ENCODE measurements at regions not wholly inside any gene's neighbourhood (a gene's known extent, or its start where the extent isn't known, plus 50 kb on each side); places are given as distances from the start of the nearest gene placed in this dataset.

DNA sequence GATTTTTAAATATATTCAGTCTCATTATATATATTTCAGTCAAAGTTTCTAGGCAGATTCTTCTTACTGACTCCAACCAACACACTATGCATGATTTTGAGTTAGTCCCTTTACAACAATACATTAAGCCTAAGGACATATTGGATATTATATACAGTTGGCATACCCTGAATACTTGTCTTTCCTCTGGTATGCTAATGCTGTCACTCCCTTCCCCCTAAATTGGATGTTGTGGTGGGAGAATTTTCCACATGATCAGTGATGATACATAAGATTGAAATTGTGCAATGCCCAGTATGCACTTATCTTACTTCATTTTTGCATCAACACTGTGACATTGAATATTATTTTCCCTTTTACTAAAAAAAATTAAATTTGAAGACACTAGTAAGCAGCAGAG, 935.2 kb downstream of the PCDH7 start:
- TF ChIP-seq SRF (IDR thresholded peaks at IDR 0.05; ENCODE audit: low read depth) = no peak
- no peak for TF ChIP-seq SIN3A (IDR thresholded peaks at IDR 0.05; ENCODE audit: low read depth)
- no peak for TF ChIP-seq ELF1 (IDR thresholded peaks at IDR 0.05; ENCODE audit: borderline replicate concordance, low read depth)
- no peak for TF ChIP-seq POLR2A (IDR thresholded peaks at IDR 0.05; ENCODE audit: borderline replicate concordance, extremely low read depth, insufficient read depth, insufficient read length)
- H3K27ac ChIP-seq (ENCODE audit: low read depth, low read length) = no peak overlapping the region
- H3K4me1 ChIP-seq (ENCODE audit: control insufficient read depth in 1 of 2, insufficient read depth in 2 of 2, low read length in 2 of 2) = no peaks in the 10 kb centered on the region
- no peaks in the 10 kb centered on the region for H3K36me3 ChIP-seq (ENCODE audit: control insufficient read depth in 1 of 2, insufficient read depth in 2 of 2, low read length in 2 of 2)
- DNase-seq (ENCODE audit: low read depth, low spot score) = no peak
- BruUV-seq (replicated peaks) = no TSS peak
- ATAC-seq = no peak
- intact Hi-C loops (cut with micrococcal nuclease) = no loop called here
- ChIA-PET CTCF (no interaction called here), POLR2A (no interaction called here), RAD21 (ENCODE audit: low non-redundant PET in 1 of 2, low total read pairs in 2 of 2, uncharacterized antibody in 2 of 2, unreplicated experiment in 2 of 2) (no interaction called here)
- no peaks in the 10 kb centered on the region for H3K27me3 ChIP-seq (ENCODE audit: insufficient read depth, low read length)
- H3K79me2 ChIP-seq (ENCODE audit: insufficient read depth, low read length) = no peaks in the 10 kb centered on the region
- no peaks in the 10 kb centered on the region for H4K20me1 ChIP-seq (ENCODE audit: insufficient read depth)
- no peak overlapping the region for H2AFZ ChIP-seq (ENCODE audit: low read depth, low read length, poor library complexity, severe bottlenecking)
- H3K9ac ChIP-seq (ENCODE audit: low read length) = no peak overlapping the region
- no peaks in the 10 kb centered on the region for H3K9me3 ChIP-seq (ENCODE audit: control insufficient read depth in 1 of 2, insufficient read depth in 1 of 2, low read depth in 1 of 2, low read length in 2 of 2)
- no peak overlapping the region for H3K4me2 ChIP-seq (ENCODE audit: low read length)
- no peaks in the 10 kb centered on the region for H3K9me2 ChIP-seq (ENCODE audit: insufficient read depth)
- no peak overlapping the region for H3K4me3 ChIP-seq (replicated peaks in 1 of 2; ENCODE audit: low read depth in 1 of 2, low read length in 2 of 2)

DNA sequence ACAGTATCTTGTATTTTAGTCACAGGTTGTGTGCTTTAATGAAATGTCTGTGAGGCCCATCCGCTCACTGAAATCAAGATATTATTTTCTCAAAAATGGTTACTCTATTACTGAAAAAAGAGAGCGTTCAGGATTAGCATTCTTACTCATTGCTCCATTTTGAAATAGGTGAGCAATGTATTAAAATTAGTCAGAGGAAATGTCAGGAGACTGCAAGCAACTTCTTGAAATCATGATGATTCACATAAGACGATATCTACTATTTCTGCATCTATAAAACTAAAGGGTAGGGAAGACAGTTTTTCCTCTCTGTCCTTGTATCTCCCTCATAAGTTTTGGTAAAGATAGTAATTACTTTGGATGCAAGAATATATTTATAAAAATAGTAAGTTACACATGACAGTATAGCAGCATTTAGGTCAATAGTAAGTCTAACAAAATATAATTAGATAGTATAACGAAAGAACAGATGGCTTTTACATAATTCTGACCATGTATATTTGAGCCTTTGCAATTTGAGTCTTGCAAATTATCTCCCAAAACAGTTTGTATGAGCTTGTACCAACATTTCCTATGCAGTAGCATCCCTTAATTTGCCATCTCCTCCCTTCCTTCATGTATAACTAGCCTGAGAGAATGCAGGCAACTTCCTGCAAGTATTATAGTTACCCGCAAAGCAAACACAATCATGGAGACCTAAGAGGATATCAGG, 937.8 kb downstream of the PCDH7 start:
- Histone ChIP-seq H3K9me2 (ENCODE audit: insufficient read depth) (no peaks in the 10 kb centered on the region), H4K20me1 (ENCODE audit: insufficient read depth) (no peaks in the 10 kb centered on the region), H3K36me3 (ENCODE audit: control insufficient read depth in 1 of 2, insufficient read depth in 2 of 2, low read length in 2 of 2) (no peaks in the 10 kb centered on the region), H3K4me2 (ENCODE audit: low read length) (no peak overlapping the region), H3K27ac (ENCODE audit: low read depth, low read length) (no peak overlapping the region), H3K79me2 (ENCODE audit: insufficient read depth, low read length) (no peaks in the 10 kb centered on the region), H3K9me3 (ENCODE audit: control insufficient read depth in 1 of 2, insufficient read depth in 1 of 2, low read depth in 1 of 2, low read length in 2 of 2) (no peaks in the 10 kb centered on the region), H2AFZ (ENCODE audit: low read depth, low read length, poor library complexity, severe bottlenecking) (peak overlapping the region; percentile 60), H3K9ac (ENCODE audit: low read length) (no peak overlapping the region), H3K27me3 (ENCODE audit: insufficient read depth, low read length) (no peaks in the 10 kb centered on the region), H3K4me1 (ENCODE audit: control insufficient read depth in 1 of 2, insufficient read depth in 2 of 2, low read length in 2 of 2) (no peaks in the 10 kb centered on the region), H3K4me3 (replicated peaks in 1 of 2; ENCODE audit: low read depth in 1 of 2, low read length in 2 of 2) (no peak overlapping the region)
- DNase-seq (ENCODE audit: low read depth, low spot score) (no peak), ATAC-seq (no peak)
- intact Hi-C loops (cut with micrococcal nuclease) = no loop called here
- CTCF ChIA-PET = no interaction called here
- BruUV-seq (replicated peaks) = no TSS peak
- POLR2A ChIA-PET = no interaction called here
- RAD21 ChIA-PET (ENCODE audit: low non-redundant PET in 1 of 2, low total read pairs in 2 of 2, uncharacterized antibody in 2 of 2, unreplicated experiment in 2 of 2) = no interaction called here
- TF ChIP-seq SRF (IDR thresholded peaks at IDR 0.05; ENCODE audit: low read depth) = no peak
- TF ChIP-seq POLR2AphosphoS5 (IDR thresholded peaks at IDR 0.05; ENCODE audit: low read depth, low read length) = no peak
- TF ChIP-seq, protein P1, sequence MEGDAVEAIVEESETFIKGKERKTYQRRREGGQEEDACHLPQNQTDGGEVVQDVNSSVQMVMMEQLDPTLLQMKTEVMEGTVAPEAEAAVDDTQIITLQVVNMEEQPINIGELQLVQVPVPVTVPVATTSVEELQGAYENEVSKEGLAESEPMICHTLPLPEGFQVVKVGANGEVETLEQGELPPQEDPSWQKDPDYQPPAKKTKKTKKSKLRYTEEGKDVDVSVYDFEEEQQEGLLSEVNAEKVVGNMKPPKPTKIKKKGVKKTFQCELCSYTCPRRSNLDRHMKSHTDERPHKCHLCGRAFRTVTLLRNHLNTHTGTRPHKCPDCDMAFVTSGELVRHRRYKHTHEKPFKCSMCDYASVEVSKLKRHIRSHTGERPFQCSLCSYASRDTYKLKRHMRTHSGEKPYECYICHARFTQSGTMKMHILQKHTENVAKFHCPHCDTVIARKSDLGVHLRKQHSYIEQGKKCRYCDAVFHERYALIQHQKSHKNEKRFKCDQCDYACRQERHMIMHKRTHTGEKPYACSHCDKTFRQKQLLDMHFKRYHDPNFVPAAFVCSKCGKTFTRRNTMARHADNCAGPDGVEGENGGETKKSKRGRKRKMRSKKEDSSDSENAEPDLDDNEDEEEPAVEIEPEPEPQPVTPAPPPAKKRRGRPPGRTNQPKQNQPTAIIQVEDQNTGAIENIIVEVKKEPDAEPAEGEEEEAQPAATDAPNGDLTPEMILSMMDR (IDR thresholded peaks at IDR 0.05 in 2 of 3, conservative IDR thresholded peaks at IDR 0.05 in 1 of 3; ENCODE audit: borderline replicate concordance in 1 of 3, insufficient read depth in 1 of 3, low read depth in 2 of 3, low read length in 2 of 3) = no peak
- TF ChIP-seq ZFX (IDR thresholded peaks at IDR 0.05) = no peak
- TF ChIP-seq CEBPB (IDR thresholded peaks at IDR 0.05; ENCODE audit: low read depth) = no peak
- TF ChIP-seq EGR1 (IDR thresholded peaks at IDR 0.05; ENCODE audit: low read depth) = no peak
- TF ChIP-seq, protein P2, sequence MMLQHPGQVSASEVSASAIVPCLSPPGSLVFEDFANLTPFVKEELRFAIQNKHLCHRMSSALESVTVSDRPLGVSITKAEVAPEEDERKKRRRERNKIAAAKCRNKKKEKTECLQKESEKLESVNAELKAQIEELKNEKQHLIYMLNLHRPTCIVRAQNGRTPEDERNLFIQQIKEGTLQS (IDR thresholded peaks at IDR 0.05) = no peak
- no peak for TF ChIP-seq CBX3 (IDR thresholded peaks at IDR 0.05; ENCODE audit: low read depth)
- no peak for TF ChIP-seq EZH2phosphoT487 (IDR thresholded peaks at IDR 0.05; ENCODE audit: borderline replicate concordance)

Measured in HCT116 (cell line).